ENCODE measurements at regions not wholly inside any gene's neighbourhood (a gene's known extent, or its start where the extent isn't known, plus 50 kb on each side); places are given as distances from the start of the nearest gene placed in this dataset.
"Not testable (repeated sequence)": the region's sequence is repeated elsewhere in the genome, so short reads cannot be mapped to it uniquely, and the experiment has no call there.

DNA sequence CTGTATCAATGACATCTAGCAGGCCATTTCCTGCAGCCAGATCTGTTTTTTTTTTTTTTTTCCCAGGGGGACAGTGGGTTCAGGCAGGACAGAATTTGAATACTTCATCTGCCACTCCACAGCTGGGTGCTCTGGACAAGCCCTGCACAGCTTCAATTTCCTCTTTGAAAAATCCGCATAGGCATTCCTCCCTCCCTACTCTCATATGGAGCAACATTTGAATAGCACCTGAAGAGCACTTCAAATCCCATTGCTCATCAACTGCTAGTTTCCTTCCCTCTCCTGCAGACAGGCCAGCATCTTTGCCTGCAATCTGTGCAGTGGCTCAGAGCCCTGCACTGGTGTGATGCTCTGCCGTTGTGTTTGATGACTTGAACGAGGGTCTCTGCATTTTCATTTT is 326.3 kb downstream of the TSN start:
- DNase-seq (ENCODE audit: extremely low read depth, low read depth), result no peak
- no peak for TF ChIP-seq CTCF (IDR thresholded peaks at IDR 0.05; ENCODE audit: low read depth, low read length)

GRCh38 chr2:122083256-122084048 is 328.0 kb downstream of the TSN start:
- DNase-seq (ENCODE audit: extremely low read depth, low read depth), result no peak
- no peak for TF ChIP-seq CTCF (IDR thresholded peaks at IDR 0.05; ENCODE audit: low read depth, low read length)

DNA sequence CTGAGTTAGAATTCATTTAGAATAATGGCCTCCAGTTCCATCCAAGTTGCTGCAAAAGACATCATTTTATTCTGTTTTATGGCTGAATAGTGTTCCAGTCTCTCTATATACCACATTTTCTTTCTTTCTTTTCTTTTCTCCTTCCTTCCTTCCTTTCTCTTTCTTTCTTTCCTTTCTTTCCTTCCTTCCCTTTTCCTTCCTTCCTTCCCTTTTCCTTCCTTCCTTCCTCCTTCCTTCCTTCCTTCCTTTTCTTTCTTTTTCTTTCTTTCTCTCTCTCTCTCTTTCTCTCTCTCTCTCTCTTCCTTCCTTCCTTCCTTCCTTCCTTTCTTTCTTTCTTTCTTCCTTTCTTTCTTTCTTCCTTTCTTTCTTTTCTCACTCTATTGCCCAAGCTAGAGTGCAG is 330.2 kb downstream of the TSN start:
- DNase-seq (ENCODE audit: extremely low read depth, low read depth), result not testable (repeated sequence)

DNA sequence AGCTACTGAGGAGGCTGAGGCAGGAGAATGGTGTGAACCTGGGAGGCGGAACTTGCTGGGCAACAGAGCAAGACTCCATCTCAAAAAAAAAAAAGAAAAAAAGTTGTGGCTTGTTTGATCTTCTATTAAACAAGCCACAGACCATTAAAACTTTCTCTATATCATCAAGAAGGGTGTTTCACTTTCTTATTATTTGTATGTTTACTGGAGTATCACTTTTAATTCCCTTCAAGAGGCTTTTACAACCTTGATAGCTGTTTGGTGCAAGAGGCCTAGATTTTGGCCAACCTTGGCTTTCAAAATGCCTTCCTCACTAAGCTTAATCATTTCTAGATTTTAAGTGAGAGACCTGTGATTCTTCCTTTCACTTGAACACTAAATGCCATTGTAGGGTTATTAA is 339.1 kb downstream of the TSN start:
- DNase-seq (ENCODE audit: extremely low read depth, low read depth), result no peak

DNA sequence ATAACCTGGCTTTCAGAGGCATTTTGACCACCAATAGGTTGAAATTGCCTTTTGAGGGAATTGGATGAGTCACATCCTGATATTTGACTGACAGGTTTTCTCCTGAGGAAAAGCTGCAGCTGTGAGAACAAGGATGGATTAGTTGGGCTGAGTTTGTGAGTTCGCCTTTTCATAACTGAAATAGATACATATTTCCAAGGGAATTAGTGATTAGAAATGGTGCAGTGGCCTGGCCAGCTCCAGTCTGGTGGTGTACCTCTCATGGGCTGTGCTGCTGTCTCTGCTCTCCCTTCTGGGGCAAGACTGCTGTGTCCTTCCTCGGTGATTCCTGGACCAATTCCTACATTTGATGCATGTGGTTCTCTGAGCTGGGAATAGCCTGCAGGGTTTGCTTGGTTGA is 341.3 kb downstream of the TSN start:
- TF ChIP-seq CTCF (IDR thresholded peaks at IDR 0.05; ENCODE audit: low read depth, low read length), result no peak
- DNase-seq (ENCODE audit: extremely low read depth, low read depth), result no peak

More for the DNA sequence above, 339.1 kb downstream of the TSN start:
- TF ChIP-seq CTCF (IDR thresholded peaks at IDR 0.05; ENCODE audit: low read depth, low read length), result no peak

- no peak for DNase-seq (ENCODE audit: extremely low read depth, low read depth)
- no peak for TF ChIP-seq CTCF (IDR thresholded peaks at IDR 0.05; ENCODE audit: low read depth, low read length)
These were observed 342.9 kb downstream of the TSN start for GRCh38 chr2:122098306-122098705.

DNA sequence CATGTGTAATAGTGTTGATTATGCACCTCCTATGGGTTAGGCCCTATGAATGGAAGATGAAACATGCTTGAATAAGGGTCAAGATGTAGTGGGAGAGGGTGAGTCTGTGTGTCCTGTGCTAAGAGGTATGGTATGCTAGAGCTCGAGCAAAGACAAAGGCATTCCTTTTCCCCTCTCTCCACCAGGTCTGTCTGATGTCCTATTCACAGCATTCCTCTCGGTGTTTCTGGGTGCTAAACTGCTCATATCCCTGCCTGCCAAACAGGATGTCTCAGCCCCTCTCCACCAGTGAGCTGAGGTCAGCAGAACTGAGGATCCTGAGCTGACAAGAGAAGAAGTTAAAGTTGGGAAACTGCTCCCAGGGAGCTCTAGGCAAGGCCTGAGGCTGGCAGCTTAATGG is 344.9 kb downstream of the TSN start:
- DNase-seq (ENCODE audit: extremely low read depth, low read depth), result no peak
- TF ChIP-seq CTCF (IDR thresholded peaks at IDR 0.05; ENCODE audit: low read depth, low read length), result no peak

DNA sequence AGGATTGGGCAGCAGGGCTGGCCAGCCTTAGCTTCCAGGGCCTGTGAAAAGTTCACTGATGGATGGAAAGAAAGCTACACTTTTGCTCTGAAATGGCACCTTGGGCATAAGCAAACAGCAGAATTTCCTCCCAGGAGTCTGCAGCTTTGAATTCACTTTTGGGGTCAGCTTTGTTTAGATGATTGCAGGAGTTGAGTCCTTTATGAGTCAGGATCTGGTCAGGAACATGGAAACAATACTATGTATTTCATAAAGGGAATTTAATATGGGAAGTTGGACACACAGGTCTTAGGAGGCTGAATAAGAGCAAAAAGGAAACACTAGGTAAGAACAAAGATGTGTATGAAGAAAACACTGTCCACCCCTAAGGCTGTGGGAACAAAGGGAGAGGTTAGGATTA is 345.3 kb downstream of the TSN start:
- TF ChIP-seq CTCF (IDR thresholded peaks at IDR 0.05; ENCODE audit: low read depth, low read length), result no peak
- DNase-seq (ENCODE audit: extremely low read depth, low read depth), result no peak
